Vagina (tissue), 2 donors: ENCODE measurements at regions not wholly inside any gene's neighbourhood (a gene's known extent, or its start where the extent isn't known, plus 50 kb on each side); places are given as distances from the start of the nearest gene placed in this dataset.

Experiments used
- POLR2AphosphoS5 ChIP-seq, 2 donors: sonication (generic); formaldehyde crosslinking; IDR thresholded peaks; one replicate each; pipeline ENCODE4 v1.9.0; 2017; ENCODE audit warnings: antibody characterized with exemption in 2 of 2, mild to moderate bottlenecking in 2 of 2, low read depth in 1 of 2; ENCODE audit not compliant: insufficient read depth in 1 of 2
- TF ChIP-seq, protein P1 (sequence below), 3 experiments: fragments of 450-650 bp in 2 of 3; fragments of 200-600 bp in 1 of 3; sonication (generic) in 1 of 3; IDR thresholded peaks; one replicate each; pipeline ENCODE4 v1.5.1; 2017 to 2019; ENCODE audit warnings: antibody characterized with exemption in 3 of 3, mild to moderate bottlenecking in 2 of 3, moderate library complexity in 2 of 3

- TF ChIP-seq, protein P1, sequence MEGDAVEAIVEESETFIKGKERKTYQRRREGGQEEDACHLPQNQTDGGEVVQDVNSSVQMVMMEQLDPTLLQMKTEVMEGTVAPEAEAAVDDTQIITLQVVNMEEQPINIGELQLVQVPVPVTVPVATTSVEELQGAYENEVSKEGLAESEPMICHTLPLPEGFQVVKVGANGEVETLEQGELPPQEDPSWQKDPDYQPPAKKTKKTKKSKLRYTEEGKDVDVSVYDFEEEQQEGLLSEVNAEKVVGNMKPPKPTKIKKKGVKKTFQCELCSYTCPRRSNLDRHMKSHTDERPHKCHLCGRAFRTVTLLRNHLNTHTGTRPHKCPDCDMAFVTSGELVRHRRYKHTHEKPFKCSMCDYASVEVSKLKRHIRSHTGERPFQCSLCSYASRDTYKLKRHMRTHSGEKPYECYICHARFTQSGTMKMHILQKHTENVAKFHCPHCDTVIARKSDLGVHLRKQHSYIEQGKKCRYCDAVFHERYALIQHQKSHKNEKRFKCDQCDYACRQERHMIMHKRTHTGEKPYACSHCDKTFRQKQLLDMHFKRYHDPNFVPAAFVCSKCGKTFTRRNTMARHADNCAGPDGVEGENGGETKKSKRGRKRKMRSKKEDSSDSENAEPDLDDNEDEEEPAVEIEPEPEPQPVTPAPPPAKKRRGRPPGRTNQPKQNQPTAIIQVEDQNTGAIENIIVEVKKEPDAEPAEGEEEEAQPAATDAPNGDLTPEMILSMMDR (IDR thresholded peaks at IDR 0.05) = no peak
- TF ChIP-seq POLR2AphosphoS5 (IDR thresholded peaks at IDR 0.05; ENCODE audit: insufficient read depth in 1 of 2, low read depth in 1 of 2) = no peak
Observed at GRCh38 chr16:35141303-35141702, 1681.9 kb downstream of the TP53TG3F start.
